ENCODE measurements at regions not wholly inside any gene's neighbourhood (a gene's known extent, or its start where the extent isn't known, plus 50 kb on each side); places are given as distances from the start of the nearest gene placed in this dataset.

DNA sequence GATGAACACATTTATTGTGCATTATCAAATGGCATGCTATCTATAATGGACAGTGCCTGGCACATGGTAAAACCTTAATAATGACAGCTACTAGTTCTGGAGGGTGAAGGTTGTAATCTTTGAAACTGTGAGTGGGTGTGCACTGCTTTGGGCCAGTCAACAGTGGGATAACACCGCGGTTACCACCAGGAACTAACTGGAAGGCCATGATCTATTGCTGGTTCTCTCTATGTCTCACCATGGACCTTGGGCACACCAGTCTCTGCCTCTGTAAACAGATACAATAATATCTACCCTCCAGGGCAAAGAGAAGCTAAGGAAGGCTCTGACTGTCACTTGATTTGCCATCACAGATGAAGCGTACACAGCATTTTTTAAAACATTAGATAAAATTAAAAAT is 198.6 kb upstream of the ESRRG start:
- Histone ChIP-seq H3K27ac (ENCODE audit: extremely low read depth, low read depth, low read length) (no peak overlapping the region), H3K4me3 (no peak overlapping the region), H3K9me3 (replicated peaks; ENCODE audit: control insufficient read depth, insufficient read depth, low read depth, low read length) (no peaks in the 10 kb centered on the region), H4K20me1 (replicated peaks; ENCODE audit: control insufficient read depth, insufficient read depth, low read length) (no peaks in the 10 kb centered on the region), H3K79me2 (ENCODE audit: control insufficient read depth, insufficient read depth, low read length) (no peaks in the 10 kb centered on the region), H3K27me3 (ENCODE audit: control insufficient read depth in 2 of 2, insufficient read depth in 2 of 2, low read length in 2 of 2) (no peaks in the 10 kb centered on the region), H3K4me2 (ENCODE audit: insufficient read depth, low read length) (no peak overlapping the region), H2AFZ (ENCODE audit: low read depth, low read length) (no peak overlapping the region), H3K4me1 (replicated peaks in 1 of 2; ENCODE audit: control insufficient read depth in 2 of 2, insufficient read depth in 2 of 2, low read length in 2 of 2) (no peaks in the 10 kb centered on the region), H3K9ac (ENCODE audit: insufficient read depth in 1 of 2, low read depth in 2 of 2, low read length in 2 of 2) (no peak overlapping the region), H3K36me3 (ENCODE audit: control insufficient read depth, insufficient read depth, low read length) (no peaks in the 10 kb centered on the region), H3K9me1 (ENCODE audit: control insufficient read depth, insufficient read depth, low read length) (no peaks in the 10 kb centered on the region)
- TF ChIP-seq POLR2A (conservative IDR thresholded peaks at IDR 0.05): no peak
- no peak for TF ChIP-seq CTBP1 (IDR thresholded peaks at IDR 0.05; ENCODE audit: borderline replicate concordance)
- TF ChIP-seq TBP (optimal IDR thresholded peaks at IDR 0.05; ENCODE audit: low read depth, low read length): no peak
- no peak for TF ChIP-seq NFIX (CRISPR knock-in tag; IDR thresholded peaks at IDR 0.05; ENCODE audit: low read depth)
- TF ChIP-seq, protein P1, sequence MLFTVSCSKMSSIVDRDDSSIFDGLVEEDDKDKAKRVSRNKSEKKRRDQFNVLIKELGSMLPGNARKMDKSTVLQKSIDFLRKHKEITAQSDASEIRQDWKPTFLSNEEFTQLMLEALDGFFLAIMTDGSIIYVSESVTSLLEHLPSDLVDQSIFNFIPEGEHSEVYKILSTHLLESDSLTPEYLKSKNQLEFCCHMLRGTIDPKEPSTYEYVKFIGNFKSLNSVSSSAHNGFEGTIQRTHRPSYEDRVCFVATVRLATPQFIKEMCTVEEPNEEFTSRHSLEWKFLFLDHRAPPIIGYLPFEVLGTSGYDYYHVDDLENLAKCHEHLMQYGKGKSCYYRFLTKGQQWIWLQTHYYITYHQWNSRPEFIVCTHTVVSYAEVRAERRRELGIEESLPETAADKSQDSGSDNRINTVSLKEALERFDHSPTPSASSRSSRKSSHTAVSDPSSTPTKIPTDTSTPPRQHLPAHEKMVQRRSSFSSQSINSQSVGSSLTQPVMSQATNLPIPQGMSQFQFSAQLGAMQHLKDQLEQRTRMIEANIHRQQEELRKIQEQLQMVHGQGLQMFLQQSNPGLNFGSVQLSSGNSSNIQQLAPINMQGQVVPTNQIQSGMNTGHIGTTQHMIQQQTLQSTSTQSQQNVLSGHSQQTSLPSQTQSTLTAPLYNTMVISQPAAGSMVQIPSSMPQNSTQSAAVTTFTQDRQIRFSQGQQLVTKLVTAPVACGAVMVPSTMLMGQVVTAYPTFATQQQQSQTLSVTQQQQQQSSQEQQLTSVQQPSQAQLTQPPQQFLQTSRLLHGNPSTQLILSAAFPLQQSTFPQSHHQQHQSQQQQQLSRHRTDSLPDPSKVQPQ (CRISPR knock-in tag; IDR thresholded peaks at IDR 0.05; ENCODE audit: borderline replicate concordance): no peak
- TF ChIP-seq STAT5A (IDR thresholded peaks at IDR 0.05; ENCODE audit: borderline replicate concordance, low read length): no peak
- TF ChIP-seq, protein P2, sequence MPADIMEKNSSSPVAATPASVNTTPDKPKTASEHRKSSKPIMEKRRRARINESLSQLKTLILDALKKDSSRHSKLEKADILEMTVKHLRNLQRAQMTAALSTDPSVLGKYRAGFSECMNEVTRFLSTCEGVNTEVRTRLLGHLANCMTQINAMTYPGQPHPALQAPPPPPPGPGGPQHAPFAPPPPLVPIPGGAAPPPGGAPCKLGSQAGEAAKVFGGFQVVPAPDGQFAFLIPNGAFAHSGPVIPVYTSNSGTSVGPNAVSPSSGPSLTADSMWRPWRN (IDR thresholded peaks at IDR 0.05; ENCODE audit: low read depth): no peak
- no peak for TF ChIP-seq ZNF324 (CRISPR knock-in tag; IDR thresholded peaks at IDR 0.05)
- DNase-seq (ENCODE audit: extremely low read depth in 1 of 4, low spot score in 3 of 4): no peak
- ChIA-PET POLR2A (no interaction called here), CTCF (ENCODE audit: low intra/inter-chr PET ratio) (no interaction called here)
- ATAC-seq: no peak
- FAIRE-seq: no peak
- in situ Hi-C loops (cut with MboI): no loop called here
- BruUV-seq (replicated peaks): no TSS peak
- intact Hi-C loops (cut with micrococcal nuclease): no loop called here
- 0% methylated on average over 3 of the region's 3 CpGs for WGBS (ENCODE audit: insufficient coverage, low coverage, missing lambda C conversion rate)
